Esophagus (tissue), 2 donors: ENCODE measurements at regions not wholly inside any gene's neighbourhood (a gene's known extent, or its start where the extent isn't known, plus 50 kb on each side); places are given as distances from the start of the nearest gene placed in this dataset.

Source experiments
- H3K27ac ChIP-seq, 2 donors: one replicate each; pipeline ENCODE4 v1.5.1; 2013; ENCODE audit warnings: low read depth in 2 of 2, mild to moderate bottlenecking in 2 of 2, inconsistent platforms in 1 of 2, low read length in 1 of 2, moderate library complexity in 1 of 2
- H3K27me3 ChIP-seq, 2 donors: one replicate each; pipeline ENCODE4 v1.6.1; 2013; ENCODE audit warnings: low read length in 2 of 2, control low read depth in 1 of 2, mild to moderate bottlenecking in 1 of 2; ENCODE audit not compliant: insufficient read depth in 2 of 2, control insufficient read depth in 1 of 2
- H3K36me3 ChIP-seq, 2 donors: one replicate each; pipeline ENCODE4 v1.6.1; 2013; ENCODE audit warnings: low read length in 1 of 2; ENCODE audit not compliant: control insufficient read depth in 2 of 2, insufficient read depth in 2 of 2
- H3K4me1 ChIP-seq, 2 donors: one replicate each; pipeline ENCODE4 v1.6.1; 2013; ENCODE audit warnings: low read length in 1 of 2; ENCODE audit not compliant: control insufficient read depth in 2 of 2, insufficient read depth in 2 of 2
- H3K4me3 ChIP-seq, 2 donors: one replicate each; pipeline ENCODE4 v1.5.1; 2013; ENCODE audit warnings: low read length in 2 of 2, mild to moderate bottlenecking in 2 of 2, low read depth in 1 of 2, moderate library complexity in 1 of 2
- H3K9me3 ChIP-seq, 2 donors: one replicate each; pipeline ENCODE4 v1.6.1; 2013; ENCODE audit warnings: mild to moderate bottlenecking in 2 of 2, low read depth in 1 of 2, low read length in 1 of 2, moderate library complexity in 1 of 2; ENCODE audit not compliant: control insufficient read depth in 2 of 2, insufficient read depth in 1 of 2
- WGBS, 2 donors: extraction: QIAGEN DNeasy Blood & Tissue Kit; methylation state at CpG; one replicate each; pipeline ENCODE4 v1.1.7; 2013; 5-methylcytosine and 5-hydroxymethylcytosine counted together
- donor health status: healthy with polysubstance abuse.
- donor health status: Bipolar disorder and iron deficiency.

DNA sequence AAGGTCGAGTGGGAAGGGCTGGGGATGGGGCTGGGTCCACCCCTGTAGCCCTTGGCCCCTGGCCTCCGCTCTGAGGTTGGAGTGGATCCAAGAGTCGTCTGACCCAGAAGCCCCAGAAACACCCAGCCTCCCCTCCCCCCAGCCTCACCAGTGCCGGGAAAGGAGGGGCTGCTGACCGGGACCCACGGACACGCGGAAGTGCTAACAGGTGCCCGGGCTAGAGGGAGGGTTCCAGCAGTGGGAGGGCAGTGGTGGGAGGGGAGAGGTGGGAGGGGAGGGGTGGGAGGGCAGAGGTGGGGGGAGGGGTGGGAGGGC is 131.8 kb upstream of the NKX1-1 start:
- Histone ChIP-seq H3K27ac (no peak overlapping the region), H3K4me1 (peaks cover 0 to 2% of the 10 kb centered on the region in 2 donors), H3K4me3 (no peak overlapping the region), H3K9me3 (no peaks in the 10 kb centered on the region), H3K36me3 (no peaks in the 10 kb centered on the region), H3K27me3 (no peaks in the 10 kb centered on the region)
- 52 to 57% methylated on average over 9 of the region's 9 CpGs for WGBS, 2 donors

DNA sequence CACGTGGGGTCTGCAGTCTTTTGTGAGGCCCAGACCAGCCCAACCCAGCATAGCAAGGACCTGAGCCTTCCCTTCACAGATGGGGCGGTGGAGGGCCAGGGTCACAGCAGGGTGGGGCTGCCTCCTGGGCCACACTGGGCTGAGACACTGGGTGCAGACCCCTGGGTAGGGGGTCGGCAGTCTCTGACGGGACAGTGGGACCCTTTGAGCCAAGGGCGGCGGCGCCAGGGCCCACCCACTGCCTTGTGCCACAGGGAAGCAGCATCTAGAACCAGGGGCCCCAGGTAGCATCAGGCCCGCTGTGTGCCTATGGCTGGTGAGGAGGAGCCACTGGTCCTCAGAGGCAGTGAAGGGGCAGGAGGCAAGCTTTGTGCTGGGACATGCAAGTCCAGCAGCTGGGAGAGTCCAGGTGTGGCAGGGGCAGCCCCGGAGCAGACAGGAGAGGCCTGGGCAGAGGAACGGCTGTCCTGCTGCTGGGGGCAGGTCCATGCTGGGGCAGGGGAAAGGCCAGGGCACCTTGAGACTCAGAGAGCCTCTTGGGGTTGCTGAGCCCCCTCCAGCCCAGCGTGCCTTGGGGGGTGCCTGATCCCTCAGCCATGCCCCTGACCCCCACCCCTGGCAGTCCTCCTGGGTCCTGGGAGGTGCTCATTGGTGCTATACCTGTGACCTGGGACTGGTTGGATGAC is 131.3 kb upstream of the NKX1-1 start:
- H3K9me3 ChIP-seq: no peaks in the 10 kb centered on the region
- no peak overlapping the region for H3K4me3 ChIP-seq
- H3K27ac ChIP-seq: no peak overlapping the region
- no peaks in the 10 kb centered on the region for H3K36me3 ChIP-seq
- peaks cover 0 to 2% of the 10 kb centered on the region in 2 donors for H3K4me1 ChIP-seq
- no peaks in the 10 kb centered on the region for H3K27me3 ChIP-seq
- 83 to 85% methylated on average over 11 of the region's 11 CpGs for WGBS, 2 donors

DNA sequence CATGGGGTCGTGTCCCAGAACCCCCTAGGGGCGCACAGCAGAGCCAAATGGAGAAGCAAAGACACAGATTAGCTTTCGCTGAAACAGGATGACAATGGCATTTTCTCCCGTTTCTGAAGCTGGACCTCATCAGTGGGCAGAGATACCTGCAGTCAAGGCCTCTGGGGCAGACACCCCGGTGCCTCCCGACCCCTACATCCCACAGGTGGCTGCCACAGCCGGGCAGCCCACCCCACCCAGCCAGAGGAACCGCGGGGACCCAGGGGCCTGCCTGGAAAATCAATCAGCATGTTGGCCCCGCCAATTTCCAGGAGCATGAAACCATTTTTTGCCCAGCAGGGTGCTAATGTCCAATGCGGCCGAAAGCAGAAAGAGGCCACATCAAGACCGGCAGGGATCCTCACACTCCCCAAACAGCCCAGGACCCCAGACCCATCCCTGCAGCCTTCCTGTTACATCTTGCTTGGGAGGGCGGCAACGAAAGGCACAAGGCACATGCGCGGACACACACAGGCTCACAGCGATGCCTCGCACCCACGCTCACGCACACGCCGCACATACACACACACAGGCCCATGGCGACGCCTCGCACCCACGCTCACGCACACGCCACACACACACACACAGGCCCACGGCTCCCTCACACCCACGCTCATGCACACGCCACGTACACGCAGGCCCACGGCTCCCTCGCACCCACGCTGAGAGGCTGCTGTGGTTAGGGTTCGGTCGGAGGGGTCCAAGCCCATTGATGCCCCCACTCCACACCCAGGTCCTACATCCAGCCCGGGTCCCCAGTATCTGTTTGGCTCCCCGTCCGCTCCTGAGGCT is 130.6 kb upstream of the NKX1-1 start:
- Histone ChIP-seq H3K4me1 (peaks cover 0 to 2% of the 10 kb centered on the region in 2 donors), H3K27me3 (no peaks in the 10 kb centered on the region), H3K4me3 (no peak overlapping the region), H3K36me3 (no peaks in the 10 kb centered on the region), H3K9me3 (no peaks in the 10 kb centered on the region), H3K27ac (no peak overlapping the region)
- WGBS, 2 donors: 89 to 90% methylated on average over 42 of the region's 42 CpGs

DNA sequence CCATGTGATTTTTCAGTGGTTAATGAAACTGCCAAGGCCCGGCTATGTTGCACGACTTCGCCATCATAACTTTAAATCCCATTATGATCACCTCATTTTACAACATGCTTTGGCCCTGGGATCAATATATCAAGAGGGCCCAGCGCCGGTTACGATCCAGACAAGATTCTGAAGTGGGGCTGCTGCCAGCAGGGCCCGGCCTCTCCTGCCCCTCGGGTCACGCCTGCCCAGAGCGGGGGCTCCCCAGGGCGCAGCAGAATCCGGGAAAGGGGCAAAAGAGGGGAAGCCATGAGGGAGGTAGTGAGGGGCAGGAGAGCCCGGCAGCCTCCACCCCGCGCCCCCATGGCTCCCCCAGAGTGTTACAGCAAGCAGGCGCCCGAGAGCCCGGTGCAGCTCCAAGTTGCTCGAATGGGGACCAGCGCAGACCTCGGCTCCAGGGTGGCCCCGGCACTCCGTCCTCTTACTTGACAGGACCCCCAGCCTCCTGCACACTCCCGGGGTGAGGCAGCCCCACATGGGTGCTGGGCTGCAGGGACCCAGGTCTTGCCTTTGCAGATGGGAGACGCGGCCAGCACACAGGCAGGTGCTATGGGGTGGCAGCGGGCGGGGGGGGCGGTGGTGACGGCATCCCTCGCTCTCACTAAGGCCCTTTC is 129.8 kb upstream of the NKX1-1 start:
- Histone ChIP-seq H3K4me1 (peaks cover 0 to 2% of the 10 kb centered on the region in 2 donors), H3K27ac (no peak overlapping the region), H3K4me3 (no peak overlapping the region), H3K36me3 (no peaks in the 10 kb centered on the region), H3K9me3 (no peaks in the 10 kb centered on the region), H3K27me3 (no peaks in the 10 kb centered on the region)
- WGBS, 2 donors: 88 to 89% methylated on average over 27 to 31 of the region's 31 CpGs

- Histone ChIP-seq H3K9me3 (no peaks in the 10 kb centered on the region), H3K4me1 (peaks cover 0 to 2% of the 10 kb centered on the region in 2 donors), H3K27ac (no peak overlapping the region), H3K36me3 (no peaks in the 10 kb centered on the region), H3K27me3 (no peaks in the 10 kb centered on the region), H3K4me3 (no peak overlapping the region)
- 92 to 94% methylated on average over 30 of the region's 30 CpGs for WGBS, 2 donors
Measured at GRCh38 chr4:1534876-1535526, 128.8 kb upstream of the NKX1-1 start.

DNA sequence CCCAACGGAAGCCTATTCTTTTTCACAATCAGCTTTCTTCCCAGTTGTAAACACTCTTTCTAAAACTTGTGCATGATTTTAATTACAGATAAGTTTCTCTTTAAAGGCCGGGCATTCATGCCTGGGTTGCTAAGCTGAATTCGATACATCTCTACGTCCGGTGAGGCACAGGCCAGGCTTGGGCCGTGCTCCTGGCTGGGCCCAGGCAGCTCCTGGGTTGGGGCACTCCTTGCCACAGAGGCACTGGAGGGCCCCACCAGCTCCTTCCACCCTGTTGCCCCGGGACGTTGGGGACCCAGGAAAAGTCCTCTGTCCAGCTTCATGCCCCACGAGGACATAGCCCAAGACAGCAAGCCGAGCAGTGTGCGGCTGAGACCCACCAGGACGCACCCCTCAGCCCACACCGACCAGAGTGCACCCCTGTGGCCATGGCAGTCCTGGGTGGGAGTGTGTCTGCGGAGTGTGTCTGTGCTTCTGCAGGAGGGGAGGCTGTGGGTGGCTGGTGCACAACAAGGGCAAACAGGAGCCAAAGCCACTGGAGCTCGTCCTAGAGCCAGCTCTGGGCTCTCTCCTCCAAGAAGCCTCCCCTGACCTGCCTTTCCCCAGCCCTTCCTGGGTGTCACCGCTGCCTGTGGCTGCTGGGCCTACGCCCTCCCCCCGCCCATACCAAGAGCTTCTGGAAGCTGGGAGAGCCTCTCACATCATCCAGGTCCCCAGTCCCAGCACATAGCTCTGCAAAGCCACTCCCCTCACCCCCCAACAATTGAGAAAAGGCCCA is 128.0 kb upstream of the NKX1-1 start:
- no peaks in the 10 kb centered on the region for H3K36me3 ChIP-seq
- no peaks in the 10 kb centered on the region for H3K9me3 ChIP-seq
- H3K4me3 ChIP-seq: no peak overlapping the region
- WGBS, 2 donors: 68 to 72% methylated on average over 18 of the region's 18 CpGs
- no peak overlapping the region for H3K27ac ChIP-seq
- H3K27me3 ChIP-seq: peaks cover 0 to 2% of the 10 kb centered on the region in 2 donors
- H3K4me1 ChIP-seq: peaks cover 0 to 2% of the 10 kb centered on the region in 2 donors

DNA sequence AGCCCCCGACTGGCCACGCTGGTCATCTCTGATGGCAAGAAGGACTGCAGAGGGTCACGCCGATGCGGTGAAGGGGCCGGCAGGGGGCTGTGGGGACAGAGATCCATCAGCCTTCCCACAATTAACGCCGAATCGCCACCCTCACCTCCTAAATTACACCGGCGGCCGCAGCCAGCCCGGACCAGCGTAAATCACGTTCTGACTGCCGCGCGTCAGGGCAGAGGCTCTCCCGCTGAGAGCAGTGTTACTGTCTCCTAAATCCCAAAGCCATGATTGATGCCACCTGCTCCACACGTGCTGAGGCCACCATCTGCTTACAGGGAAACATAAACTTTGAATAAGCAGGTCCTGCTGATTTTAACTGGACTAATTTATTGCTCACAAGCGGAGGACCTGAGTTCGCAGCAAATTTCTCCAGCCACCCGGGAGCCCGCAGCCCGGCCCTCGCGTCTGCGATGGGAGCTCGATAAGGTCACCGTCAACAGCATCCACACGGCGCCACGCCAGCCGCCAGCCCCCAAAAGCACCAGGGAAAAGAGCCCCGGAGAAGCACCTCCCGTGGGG is 127.3 kb upstream of the NKX1-1 start:
- Histone ChIP-seq H3K4me1 (peaks cover 0 to 2% of the 10 kb centered on the region in 2 donors), H3K4me3 (no peak overlapping the region), H3K36me3 (no peaks in the 10 kb centered on the region), H3K27ac (no peak overlapping the region), H3K27me3 (peaks cover 0 to 3% of the 10 kb centered on the region in 2 donors), H3K9me3 (no peaks in the 10 kb centered on the region)
- 47 to 48% methylated on average over 36 of the region's 36 CpGs for WGBS, 2 donors

GRCh38 chr4:1532549-1533395 is 126.5 kb upstream of the NKX1-1 start:
- H3K27me3 ChIP-seq: peaks cover 0 to 3% of the 10 kb centered on the region in 2 donors
- H3K36me3 ChIP-seq: no peaks in the 10 kb centered on the region
- whole genome bisulfite sequencing, 2 donors: 85 to 87% methylated on average over 44 of the region's 44 CpGs
- H3K9me3 ChIP-seq: no peaks in the 10 kb centered on the region
- H3K4me1 ChIP-seq: peaks cover 0 to 2% of the 10 kb centered on the region in 2 donors
- H3K4me3 ChIP-seq: no peak overlapping the region
- no peak overlapping the region for H3K27ac ChIP-seq
